Nephron progenitor cell (in vitro differentiated cells): ENCODE measurements at regions not wholly inside any gene's neighbourhood (a gene's known extent, or its start where the extent isn't known, plus 50 kb on each side); places are given as distances from the start of the nearest gene placed in this dataset.
"Not testable (repeated sequence)": the region's sequence is repeated elsewhere in the genome, so short reads cannot be mapped to it uniquely, and the experiment has no call there.

Source experiments
- DNase-seq: peaks from one replicate; pipeline ENCODE4 v3.0.0; 2021
- H3K27ac Mint-ChIP-seq: 2 replicates; pipeline ENCODE4 v1.8.0; 2021; ENCODE audit warnings: mild to moderate bottlenecking, moderate library complexity, mixed read lengths
- H3K27me3 Mint-ChIP-seq: 2 replicates; pipeline ENCODE4 v1.8.0; 2021; ENCODE audit warnings: mild to moderate bottlenecking, low read depth, mixed read lengths; ENCODE audit not compliant: poor library complexity
- H3K36me3 Mint-ChIP-seq: 2 replicates; pipeline ENCODE4 v1.8.0; 2021; ENCODE audit warnings: low read depth, mixed read lengths
- H3K4me1 Mint-ChIP-seq: 2 replicates; pipeline ENCODE4 v1.8.0; 2021; ENCODE audit warnings: mixed read lengths
- H3K4me3 Mint-ChIP-seq: 2 replicates; pipeline ENCODE4 v1.8.0; 2021; ENCODE audit warnings: mild to moderate bottlenecking, moderate library complexity, mixed read lengths
- H3K9me3 Mint-ChIP-seq: 2 replicates; pipeline ENCODE4 v1.8.0; 2021; ENCODE audit warnings: mild to moderate bottlenecking, moderate library complexity, mixed read lengths
- CTCF ChIP-seq: fragments of 200-600 bp; sonication (generic); IDR thresholded peaks from 2 replicates; pipeline ENCODE4 v1.5.0; 2021; ENCODE audit warnings: antibody characterized with exemption

- no peak for DNase-seq
- Mint-ChIP-seq H3K4me1 (peaks cover 12% of the 10 kb centered on the region), H3K27ac (no peak overlapping the region), H3K36me3 (peaks cover 7% of the 10 kb centered on the region), H3K27me3 (peaks cover 9% of the 10 kb centered on the region), H3K4me3 (no peak overlapping the region), H3K9me3 (peaks cover 39% of the 10 kb centered on the region)
- TF ChIP-seq CTCF = no peak
Observed at GRCh38 chr7:156509216-156509615, 131.4 kb upstream of the RNF32 start.

DNA sequence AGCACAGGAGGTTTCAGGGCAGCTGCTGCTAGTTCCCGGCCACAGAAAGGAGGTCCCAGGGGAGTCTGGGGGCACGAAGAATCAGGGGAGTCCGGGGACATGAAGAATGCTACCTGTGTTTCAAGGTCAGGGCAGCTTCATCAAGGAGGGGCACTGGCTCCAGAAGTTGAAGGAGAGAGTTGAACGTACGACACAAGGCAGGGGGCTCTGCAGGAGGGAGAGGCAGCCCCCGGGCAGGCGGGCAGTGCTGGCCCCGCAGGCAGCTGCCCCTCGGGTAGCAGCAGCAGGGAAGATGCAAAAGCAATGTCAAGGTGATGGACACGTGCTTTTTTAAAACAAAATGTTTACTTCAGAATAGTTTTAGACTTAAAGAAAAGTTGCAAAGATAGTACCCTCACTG, 134.7 kb upstream of the RNF32 start:
- peaks cover 38% of the 10 kb centered on the region for H3K9me3 Mint-ChIP-seq
- H3K4me1 Mint-ChIP-seq = peaks cover 12% of the 10 kb centered on the region
- no peak overlapping the region for H3K27ac Mint-ChIP-seq
- H3K27me3 Mint-ChIP-seq = peaks cover 14% of the 10 kb centered on the region
- no peak for DNase-seq
- H3K36me3 Mint-ChIP-seq = peaks cover 2% of the 10 kb centered on the region
- no peak for TF ChIP-seq CTCF
- H3K4me3 Mint-ChIP-seq = no peak overlapping the region

- H3K36me3 Mint-ChIP-seq = no peaks in the 10 kb centered on the region
- H3K4me3 Mint-ChIP-seq = no peak overlapping the region
- H3K27me3 Mint-ChIP-seq = peaks cover 14% of the 10 kb centered on the region
- H3K4me1 Mint-ChIP-seq = peaks cover 12% of the 10 kb centered on the region
- peak overlapping the region; percentile 89 for H3K27ac Mint-ChIP-seq
- H3K9me3 Mint-ChIP-seq = peaks cover 32% of the 10 kb centered on the region
- no peak for TF ChIP-seq CTCF
- no peak for DNase-seq
Observed at GRCh38 chr7:156504687-156505545, 135.7 kb upstream of the RNF32 start.

GRCh38 chr7:156504006-156504405, 136.6 kb upstream of the RNF32 start:
- Mint-ChIP-seq H3K4me1 (peaks cover 12% of the 10 kb centered on the region), H3K36me3 (no peaks in the 10 kb centered on the region), H3K27me3 (peaks cover 8% of the 10 kb centered on the region), H3K9me3 (peaks cover 24% of the 10 kb centered on the region), H3K27ac (no peak overlapping the region), H3K4me3 (no peak overlapping the region)
- no peak for TF ChIP-seq CTCF
- no peak for DNase-seq

DNA sequence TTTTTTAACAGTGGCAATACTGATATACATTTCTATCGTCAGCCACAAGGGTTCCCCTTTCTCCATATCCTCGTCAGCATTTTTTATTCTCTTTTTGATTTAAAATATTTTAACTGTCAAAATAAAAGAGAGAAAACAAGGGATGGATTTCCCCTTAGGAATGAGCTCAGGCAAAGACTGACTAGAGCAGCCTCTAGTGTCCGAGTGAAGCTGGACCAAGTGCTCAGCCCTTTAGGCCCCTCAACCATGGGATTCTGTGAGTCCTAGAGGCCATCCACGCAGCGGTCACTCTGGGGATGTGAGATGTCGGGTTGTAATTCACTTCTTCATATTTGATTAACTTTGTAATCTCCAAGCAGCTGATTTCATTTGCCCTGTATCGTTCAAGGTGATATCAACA, 137.4 kb upstream of the RNF32 start:
- Mint-ChIP-seq H3K9me3 (peaks cover 15% of the 10 kb centered on the region), H3K27ac (no peak overlapping the region), H3K4me1 (peaks cover 12% of the 10 kb centered on the region), H3K27me3 (peaks cover 7% of the 10 kb centered on the region), H3K4me3 (no peak overlapping the region), H3K36me3 (no peaks in the 10 kb centered on the region)
- no peak for DNase-seq
- no peak for TF ChIP-seq CTCF

DNA sequence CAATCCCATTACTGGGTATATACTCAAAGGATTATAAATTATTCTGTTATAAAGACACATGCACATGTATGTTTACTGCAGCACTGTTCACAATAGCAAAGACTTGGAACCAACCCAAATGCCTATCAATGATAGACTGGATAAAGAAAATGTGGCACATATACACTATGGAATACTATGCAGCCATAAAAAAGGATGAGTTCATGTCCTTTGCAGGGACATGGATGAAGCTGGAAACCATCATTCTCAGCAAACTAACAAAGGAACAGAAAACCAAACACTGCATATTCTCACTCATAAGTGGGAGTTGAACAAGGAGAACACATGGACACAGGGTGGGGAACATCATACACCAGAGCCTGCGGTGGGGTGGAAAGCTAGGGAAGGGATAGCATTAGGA, 138.8 kb upstream of the RNF32 start:
- H3K4me1 Mint-ChIP-seq = peaks cover 12% of the 10 kb centered on the region
- not testable (repeated sequence) for H3K36me3 Mint-ChIP-seq, H3K27ac Mint-ChIP-seq, H3K27me3 Mint-ChIP-seq, DNase-seq, H3K4me3 Mint-ChIP-seq
- peaks cover 13% of the 10 kb centered on the region for H3K9me3 Mint-ChIP-seq
